ENCODE measurements at regions not wholly inside any gene's neighbourhood (a gene's known extent, or its start where the extent isn't known, plus 50 kb on each side); places are given as distances from the start of the nearest gene placed in this dataset.

GRCh38 chr7:53087274-53087673 lies 51.8 kb downstream of the POM121L12 start:
- Histone ChIP-seq H3K9me3 (no peaks in the 10 kb centered on the region), H3K27ac (no peak overlapping the region), H3K4me1 (no peaks in the 10 kb centered on the region), H3K4me3 (no peak overlapping the region), H3K27me3 (ENCODE audit: insufficient read depth in 3 of 3, low read length in 2 of 3) (no peaks in the 10 kb centered on the region), H3K36me3 (ENCODE audit: insufficient read depth in 1 of 2, low read depth in 1 of 2) (no peaks in the 10 kb centered on the region)
- ATAC-seq (no peak), DNase-seq (peak in 1 of 2 donors; percentile 30)
- 90 to 97% (median 94%) methylated on average over 17 of the region's 17 CpGs for WGBS, 3 donors
- no peak for TF ChIP-seq CTCF (IDR thresholded peaks at IDR 0.05)
- intact Hi-C loops (cut with DNase I): no loop called here

GRCh38 chr7:53094191-53094590 lies 58.8 kb downstream of the POM121L12 start:
- H3K27me3 ChIP-seq (ENCODE audit: insufficient read depth in 3 of 3, low read length in 2 of 3): no peaks in the 10 kb centered on the region
- intact Hi-C loops (cut with DNase I): no loop called here
- no peak overlapping the region for H3K4me3 ChIP-seq
- ATAC-seq: no peak
- no peaks in the 10 kb centered on the region for H3K4me1 ChIP-seq
- no peak for TF ChIP-seq CTCF (IDR thresholded peaks at IDR 0.05)
- H3K27ac ChIP-seq: no peak overlapping the region
- 77 to 78% (median 77%) methylated on average over 3 of the region's 3 CpGs for WGBS, 3 donors
- H3K36me3 ChIP-seq (ENCODE audit: insufficient read depth in 1 of 2, low read depth in 1 of 2): no peaks in the 10 kb centered on the region
- no peaks in the 10 kb centered on the region for H3K9me3 ChIP-seq
- no peak for DNase-seq

GRCh38 chr7:53094827-53095226 lies 59.4 kb downstream of the POM121L12 start:
- H3K27me3 ChIP-seq (ENCODE audit: insufficient read depth in 3 of 3, low read length in 2 of 3): no peaks in the 10 kb centered on the region
- ATAC-seq (no peak), DNase-seq (no peak)
- H3K4me3 ChIP-seq: no peak overlapping the region
- 50 to 53% (median 52%) methylated on average over 2 of the region's 2 CpGs for WGBS, 3 donors
- H3K4me1 ChIP-seq: no peaks in the 10 kb centered on the region
- H3K36me3 ChIP-seq (ENCODE audit: insufficient read depth in 1 of 2, low read depth in 1 of 2): no peaks in the 10 kb centered on the region
- no peak overlapping the region for H3K27ac ChIP-seq
- H3K9me3 ChIP-seq: no peaks in the 10 kb centered on the region
- no peak for TF ChIP-seq CTCF (IDR thresholded peaks at IDR 0.05)
- intact Hi-C loops (cut with DNase I): no loop called here

GRCh38 chr7:53095731-53096501 lies 60.5 kb downstream of the POM121L12 start:
- DNase-seq (no peak), ATAC-seq (no peak)
- 43 to 66% (median 50%) methylated on average over 3 of the region's 3 CpGs for WGBS, 3 donors
- H3K9me3 ChIP-seq: no peaks in the 10 kb centered on the region
- H3K27me3 ChIP-seq (ENCODE audit: insufficient read depth in 3 of 3, low read length in 2 of 3): no peaks in the 10 kb centered on the region
- intact Hi-C loops (cut with DNase I): no loop called here
- H3K27ac ChIP-seq: no peak overlapping the region
- TF ChIP-seq CTCF (IDR thresholded peaks at IDR 0.05): no peak
- H3K36me3 ChIP-seq (ENCODE audit: insufficient read depth in 1 of 2, low read depth in 1 of 2): no peaks in the 10 kb centered on the region
- no peaks in the 10 kb centered on the region for H3K4me1 ChIP-seq
- H3K4me3 ChIP-seq: no peak overlapping the region

DNA sequence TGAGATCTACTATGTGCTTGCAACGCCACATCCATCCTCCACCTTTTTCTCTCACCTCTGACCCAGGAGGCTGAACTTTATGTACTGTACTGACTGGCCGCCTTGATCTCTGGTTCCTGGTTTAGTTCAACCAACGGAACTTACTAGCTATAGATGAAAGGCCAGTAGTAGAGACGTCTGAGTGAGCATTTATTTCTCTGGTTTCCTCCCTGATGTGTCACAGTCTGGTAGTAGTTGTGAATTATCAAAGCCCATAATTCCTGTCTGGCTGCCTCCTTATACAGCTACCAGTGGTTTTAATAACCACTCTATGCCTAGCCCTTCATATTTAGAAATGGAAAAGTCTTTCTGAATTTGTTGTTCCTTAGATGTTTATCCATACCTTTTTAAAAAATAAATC lies 64.7 kb downstream of the POM121L12 start:
- no peak overlapping the region for H3K4me3 ChIP-seq
- no peaks in the 10 kb centered on the region for H3K27me3 ChIP-seq (ENCODE audit: insufficient read depth in 3 of 3, low read length in 2 of 3)
- ATAC-seq (no peak), DNase-seq (no peak)
- H3K27ac ChIP-seq: no peak overlapping the region
- intact Hi-C loops (cut with DNase I): no loop called here
- no peaks in the 10 kb centered on the region for H3K4me1 ChIP-seq
- H3K9me3 ChIP-seq: no peaks in the 10 kb centered on the region
- TF ChIP-seq CTCF (IDR thresholded peaks at IDR 0.05): no peak
- 68 to 75% (median 70%) methylated on average over 4 of the region's 4 CpGs for WGBS, 3 donors
- H3K36me3 ChIP-seq (ENCODE audit: insufficient read depth in 1 of 2, low read depth in 1 of 2): no peaks in the 10 kb centered on the region
